Body of pancreas (tissue), 4 donors: ENCODE measurements at regions not wholly inside any gene's neighbourhood (a gene's known extent, or its start where the extent isn't known, plus 50 kb on each side); places are given as distances from the start of the nearest gene placed in this dataset.

Experiments used
- ATAC-seq: fragments of 150-250 bp; one replicate; pipeline ENCODE4 v1.9.1; 2016
- DNase-seq, 4 donors: peaks; one replicate each; pipeline ENCODE4 v3.0.0-alpha.2; 2019
- H3K27ac ChIP-seq, 4 donors: fragments of 200-600 bp; sonication (generic); 1 replicate in 3 of 4; 2 replicates in 1 of 4; pipeline versions ENCODE4 v1.5.1 to v1.6.1; 2016 to 2019; ENCODE audit warnings: mild to moderate bottlenecking in 1 of 4, mixed read lengths in 1 of 4, moderate library complexity in 1 of 4
- H3K27me3 ChIP-seq, 2 donors: fragments of 200-600 bp; sonication (generic); one replicate each; pipeline ENCODE4 v1.6.0; 2016; ENCODE audit warnings: mild to moderate bottlenecking in 1 of 2
- H3K36me3 ChIP-seq, 2 donors: fragments of 200-600 bp; sonication (generic); replicated peaks in 1 of 2; 2 replicates each; pipeline ENCODE4 v1.5.1; 2016; ENCODE audit warnings: low read depth in 2 of 2; ENCODE audit not compliant: insufficient read depth in 1 of 2
- H3K4me1 ChIP-seq: fragments of 200-600 bp; sonication (generic); one replicate; pipeline ENCODE4 v1.6.0; 2016
- H3K4me3 ChIP-seq, 2 donors: fragments of 200-600 bp; sonication (generic); 1 replicate in 1 of 2; 2 replicates in 1 of 2; pipeline ENCODE4 v1.5.1; 2016 to 2019
- H3K9me3 ChIP-seq, 3 donors: fragments of 200-600 bp; sonication (generic); 1 replicate in 2 of 3; 2 replicates in 1 of 3; pipeline ENCODE4 v1.5.1; 2016
- POLR2A ChIP-seq, 3 donors: fragments of 450-650 bp; IDR thresholded peaks; one replicate each; pipeline ENCODE4 v1.6.1; 2016; ENCODE audit warnings: antibody characterized with exemption in 3 of 3, mild to moderate bottlenecking in 2 of 3
- WGBS, 2 donors: methylation state at CpG; one replicate each; pipeline ENCODE4 v1.1.5; 2017; 5-methylcytosine and 5-hydroxymethylcytosine counted together
- intact Hi-C: fragments of 100-400 bp; cut with DNase I; formaldehyde crosslinking; loops from one replicate; pipeline ENCODE4 v1.15.1; 2023
- TF ChIP-seq, protein P1 (sequence below), 7 experiments: fragments of 450-650 bp in 4 of 7; fragments of 200-600 bp in 3 of 7; sonication (generic) in 3 of 7; IDR thresholded peaks; one replicate each; pipeline ENCODE4 v1.5.1; 2016 to 2019; ENCODE audit warnings: antibody characterized with exemption in 7 of 7

- no peak overlapping the region for H3K4me3 ChIP-seq
- H3K4me1 ChIP-seq, result no peaks in the 10 kb centered on the region
- H3K36me3 ChIP-seq, result no peaks in the 10 kb centered on the region
- no peaks in the 10 kb centered on the region for H3K9me3 ChIP-seq
- no peaks in the 10 kb centered on the region for H3K27me3 ChIP-seq
- intact Hi-C loops, result no loop called here
- ATAC-seq (no peak), DNase-seq (no peak)
- no peak overlapping the region for H3K27ac ChIP-seq
- TF ChIP-seq, protein P1, sequence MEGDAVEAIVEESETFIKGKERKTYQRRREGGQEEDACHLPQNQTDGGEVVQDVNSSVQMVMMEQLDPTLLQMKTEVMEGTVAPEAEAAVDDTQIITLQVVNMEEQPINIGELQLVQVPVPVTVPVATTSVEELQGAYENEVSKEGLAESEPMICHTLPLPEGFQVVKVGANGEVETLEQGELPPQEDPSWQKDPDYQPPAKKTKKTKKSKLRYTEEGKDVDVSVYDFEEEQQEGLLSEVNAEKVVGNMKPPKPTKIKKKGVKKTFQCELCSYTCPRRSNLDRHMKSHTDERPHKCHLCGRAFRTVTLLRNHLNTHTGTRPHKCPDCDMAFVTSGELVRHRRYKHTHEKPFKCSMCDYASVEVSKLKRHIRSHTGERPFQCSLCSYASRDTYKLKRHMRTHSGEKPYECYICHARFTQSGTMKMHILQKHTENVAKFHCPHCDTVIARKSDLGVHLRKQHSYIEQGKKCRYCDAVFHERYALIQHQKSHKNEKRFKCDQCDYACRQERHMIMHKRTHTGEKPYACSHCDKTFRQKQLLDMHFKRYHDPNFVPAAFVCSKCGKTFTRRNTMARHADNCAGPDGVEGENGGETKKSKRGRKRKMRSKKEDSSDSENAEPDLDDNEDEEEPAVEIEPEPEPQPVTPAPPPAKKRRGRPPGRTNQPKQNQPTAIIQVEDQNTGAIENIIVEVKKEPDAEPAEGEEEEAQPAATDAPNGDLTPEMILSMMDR (IDR thresholded peaks at IDR 0.05), result no peak
- TF ChIP-seq POLR2A (IDR thresholded peaks at IDR 0.05), result no peak
- 71 to 74% methylated on average over 8 of the region's 8 CpGs for WGBS, 2 donors
Measured at GRCh38 chr9:99411479-99412115, 189.5 kb downstream of the SEC61B start.

DNA sequence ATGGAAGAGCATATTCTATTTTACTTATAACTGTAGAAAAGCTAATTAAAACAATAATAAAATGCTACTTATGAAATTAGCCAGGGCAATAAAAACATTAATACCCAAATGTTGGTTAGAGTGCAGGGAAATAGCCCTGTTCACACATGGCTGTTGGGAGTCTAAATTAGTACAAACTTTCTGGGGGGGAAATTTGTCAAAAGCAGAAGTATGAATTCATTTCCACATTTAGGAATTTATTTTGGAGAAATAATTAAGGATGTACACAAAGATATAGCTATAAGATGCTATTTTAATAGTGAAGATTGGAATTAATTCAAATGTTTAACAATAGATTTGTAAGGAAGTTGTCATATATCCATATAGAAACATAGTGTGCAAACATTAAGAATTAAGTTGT, 190.5 kb downstream of the SEC61B start:
- intact Hi-C loops, result no loop called here
- TF ChIP-seq, protein P1 (IDR thresholded peaks at IDR 0.05), result no peak
- TF ChIP-seq POLR2A (IDR thresholded peaks at IDR 0.05), result no peak

GRCh38 chr9:99414321-99414720, 192.2 kb downstream of the SEC61B start:
- ATAC-seq (no peak), DNase-seq (no peak)
- intact Hi-C loops, result no loop called here
- Histone ChIP-seq H3K4me1 (no peaks in the 10 kb centered on the region), H3K27me3 (no peaks in the 10 kb centered on the region), H3K4me3 (no peak overlapping the region), H3K36me3 (no peaks in the 10 kb centered on the region), H3K27ac (no peak overlapping the region), H3K9me3 (no peaks in the 10 kb centered on the region)
- 60 to 68% methylated on average over 1 of the region's 1 CpG for WGBS, 2 donors
- TF ChIP-seq, protein P1 (IDR thresholded peaks at IDR 0.05), result no peak
- TF ChIP-seq POLR2A (IDR thresholded peaks at IDR 0.05), result no peak

More for the DNA sequence above, 190.5 kb downstream of the SEC61B start:
- DNase-seq (no peak), ATAC-seq (no peak)
- no peak overlapping the region for H3K4me3 ChIP-seq
- H3K27me3 ChIP-seq, result no peaks in the 10 kb centered on the region
- H3K9me3 ChIP-seq, result no peaks in the 10 kb centered on the region
- no peak overlapping the region for H3K27ac ChIP-seq
- H3K4me1 ChIP-seq, result no peaks in the 10 kb centered on the region
- no peaks in the 10 kb centered on the region for H3K36me3 ChIP-seq

DNA sequence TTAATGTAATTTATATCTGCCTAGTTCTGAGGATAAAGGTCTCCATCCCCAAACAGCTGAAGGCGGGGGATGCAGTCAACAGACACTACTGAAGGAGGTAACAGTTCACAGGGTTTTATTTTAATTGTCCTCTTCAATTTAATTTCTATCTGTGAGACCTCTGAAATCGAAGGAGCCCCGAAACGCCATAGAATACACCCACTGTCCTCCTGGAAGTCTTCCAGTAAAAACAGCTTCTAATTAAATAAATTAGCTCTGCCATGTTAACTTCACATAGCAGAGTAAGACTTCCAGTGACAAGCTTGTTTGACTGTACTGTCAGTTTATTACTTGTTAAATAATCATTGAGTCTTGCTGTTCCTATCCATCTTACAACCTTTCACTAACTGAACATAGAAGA, 193.5 kb downstream of the SEC61B start:
- intact Hi-C loops, result no loop called here
- DNase-seq, result no peak
- no peaks in the 10 kb centered on the region for H3K4me1 ChIP-seq
- ATAC-seq, result no peak
- WGBS, 2 donors, result 79 to 80% methylated on average over 4 of the region's 4 CpGs
- no peaks in the 10 kb centered on the region for H3K27me3 ChIP-seq
- TF ChIP-seq, protein P1 (IDR thresholded peaks at IDR 0.05), result no peak
- no peak for TF ChIP-seq POLR2A (IDR thresholded peaks at IDR 0.05)
- H3K36me3 ChIP-seq, result no peaks in the 10 kb centered on the region
- no peaks in the 10 kb centered on the region for H3K9me3 ChIP-seq
- no peak overlapping the region for H3K4me3 ChIP-seq
- H3K27ac ChIP-seq, result no peak overlapping the region

DNA sequence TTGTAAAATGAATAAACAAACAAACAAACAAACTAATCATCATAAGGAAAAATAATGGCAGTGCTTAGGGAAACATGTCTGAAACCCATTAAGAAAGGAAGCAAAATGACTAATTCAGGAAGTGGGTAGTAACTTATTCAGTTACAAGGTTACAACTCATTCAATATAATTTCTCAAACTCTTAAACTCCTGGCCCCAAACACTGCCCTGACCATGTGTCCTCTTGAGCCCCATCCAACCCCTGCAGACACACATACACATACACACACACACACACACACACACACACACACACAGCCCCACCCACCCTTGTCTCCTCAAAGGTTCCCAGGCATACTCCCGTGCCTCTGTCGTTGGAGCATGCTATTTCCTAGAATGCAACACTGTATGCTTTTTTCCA, 193.9 kb downstream of the SEC61B start:
- H3K4me1 ChIP-seq, result no peaks in the 10 kb centered on the region
- no peaks in the 10 kb centered on the region for H3K9me3 ChIP-seq
- no peaks in the 10 kb centered on the region for H3K27me3 ChIP-seq
- ATAC-seq (no peak), DNase-seq (no peak)
- intact Hi-C loops, result no loop called here
- H3K36me3 ChIP-seq, result no peaks in the 10 kb centered on the region
- TF ChIP-seq POLR2A (IDR thresholded peaks at IDR 0.05), result no peak
- TF ChIP-seq, protein P1 (IDR thresholded peaks at IDR 0.05), result no peak
- H3K27ac ChIP-seq, result no peak overlapping the region
- 38 to 52% methylated on average over 2 of the region's 2 CpGs for WGBS, 2 donors
- H3K4me3 ChIP-seq, result no peak overlapping the region
